Liver (tissue), 8 donors: ENCODE measurements at regions not wholly inside any gene's neighbourhood (a gene's known extent, or its start where the extent isn't known, plus 50 kb on each side); places are given as distances from the start of the nearest gene placed in this dataset.

Source experiments
- DNase-seq: peaks from one replicate; pipeline ENCODE4 v3.0.0-alpha.2; 2017; ENCODE audit warnings: low spot score
- H3K27ac ChIP-seq, 2 donors: one replicate each; pipeline ENCODE4 v1.7.0; 2013; ENCODE audit warnings: inconsistent platforms in 2 of 2, low read length in 2 of 2, control low read depth in 1 of 2, low read depth in 1 of 2, mild to moderate bottlenecking in 1 of 2
- H3K27me3 ChIP-seq, 4 donors: one replicate each; pipeline versions ENCODE4 v1.6.1 to v1.7.0; 2013; ENCODE audit warnings: low read length in 3 of 4, inconsistent platforms in 1 of 4, mild to moderate bottlenecking in 1 of 4, moderate library complexity in 1 of 4; ENCODE audit not compliant: control insufficient read depth in 4 of 4, insufficient read depth in 4 of 4
- H3K36me3 ChIP-seq, 4 donors: one replicate each; pipeline versions ENCODE4 v1.6.1 to v1.7.0; 2013; ENCODE audit warnings: low read length in 3 of 4, mild to moderate bottlenecking in 3 of 4, low read depth in 1 of 4, moderate library complexity in 1 of 4; ENCODE audit not compliant: control insufficient read depth in 4 of 4, insufficient read depth in 3 of 4
- H3K4me1 ChIP-seq, 4 donors: one replicate each; pipeline versions ENCODE4 v1.6.1 to v1.7.0; 2013; ENCODE audit warnings: low read length in 3 of 4, mild to moderate bottlenecking in 3 of 4, moderate library complexity in 1 of 4; ENCODE audit not compliant: control insufficient read depth in 4 of 4, insufficient read depth in 4 of 4
- H3K4me3 ChIP-seq, 3 donors: one replicate each; pipeline versions ENCODE4 v1.6.1 to v1.7.0; 2013; ENCODE audit warnings: low read length in 3 of 3, control low read depth in 1 of 3, low read depth in 1 of 3, mild to moderate bottlenecking in 1 of 3
- H3K9ac ChIP-seq, 2 donors: one replicate each; pipeline ENCODE4 v1.7.0; 2013; ENCODE audit warnings: low read length in 2 of 2, mild to moderate bottlenecking in 2 of 2, moderate library complexity in 2 of 2, control low read depth in 1 of 2, low read depth in 1 of 2
- H3K9me3 ChIP-seq, 4 donors: one replicate each; pipeline versions ENCODE4 v1.6.1 to v1.7.0; 2013; ENCODE audit warnings: low read length in 3 of 4; ENCODE audit not compliant: control insufficient read depth in 4 of 4
- ATF3 ChIP-seq: IDR thresholded peaks from 2 replicates; pipeline ENCODE4 v1.6.1; 2016; ENCODE audit warnings: antibody characterized with exemption
- CTCF ChIP-seq: fragments of 150-350 bp; IDR thresholded peaks from 2 replicates; pipeline ENCODE4 v1.5.1; 2017; ENCODE audit warnings: improper control_type of control experiment, low read depth, low read length; ENCODE audit not compliant: missing input control
- FOXA2 ChIP-seq: IDR thresholded peaks from 2 replicates; pipeline ENCODE4 v1.6.1; 2016; ENCODE audit warnings: antibody characterized with exemption
- GABPA ChIP-seq, 2 donors: IDR thresholded peaks in 1 of 2; conservative IDR thresholded peaks in 1 of 2; 2 replicates each; pipeline ENCODE4 v1.6.1; 2016; ENCODE audit warnings: antibody characterized with exemption in 2 of 2, mild to moderate bottlenecking in 1 of 2, moderate library complexity in 1 of 2
- HNF4A ChIP-seq, 2 donors: conservative IDR thresholded peaks; 2 replicates each; pipeline ENCODE4 v1.6.1; 2016; ENCODE audit warnings: antibody characterized with exemption in 2 of 2, mild to moderate bottlenecking in 2 of 2
- JUND ChIP-seq, 2 donors: IDR thresholded peaks; 2 replicates each; pipeline ENCODE4 v1.6.1; 2016; ENCODE audit warnings: antibody characterized with exemption in 2 of 2
- MAX ChIP-seq: IDR thresholded peaks from 2 replicates; pipeline ENCODE4 v1.6.1; 2016; ENCODE audit warnings: antibody characterized with exemption
- NR2F2 ChIP-seq: IDR thresholded peaks from 2 replicates; pipeline ENCODE4 v1.6.1; 2016; ENCODE audit warnings: antibody characterized with exemption
- REST ChIP-seq: IDR thresholded peaks from 2 replicates; pipeline ENCODE4 v1.6.1; 2016; ENCODE audit warnings: antibody characterized with exemption, mild to moderate bottlenecking
- SP1 ChIP-seq: IDR thresholded peaks from 2 replicates; pipeline ENCODE4 v1.6.1; 2018; ENCODE audit warnings: antibody characterized with exemption, mild to moderate bottlenecking
- YY1 ChIP-seq: IDR thresholded peaks from 2 replicates; pipeline ENCODE4 v1.6.1; 2016; ENCODE audit warnings: antibody characterized with exemption, mild to moderate bottlenecking
- WGBS: extraction: QIAGEN DNeasy Blood & Tissue Kit; methylation state at CpG from one replicate; pipeline ENCODE4 v1.1.7; 2013; 5-methylcytosine and 5-hydroxymethylcytosine counted together
- donor health status: healthy.
- donor health status: healthy.
- donor health status: healthy.
- donor health status: healthy.
- donor health status: healthy.

- H3K9ac ChIP-seq = no peak overlapping the region
- H3K36me3 ChIP-seq = no peaks in the 10 kb centered on the region
- DNase-seq = no peak
- H3K4me1 ChIP-seq = peaks cover 0 to 8% (median 2%) of the 10 kb centered on the region in 4 donors
- no peaks in the 10 kb centered on the region for H3K9me3 ChIP-seq
- no peak for TF ChIP-seq ATF3
- no peak for TF ChIP-seq HNF4A (conservative IDR thresholded peaks at IDR 0.05)
- no peak for TF ChIP-seq MAX
- TF ChIP-seq REST = no peak
- TF ChIP-seq FOXA2 = peak; percentile 34
- TF ChIP-seq CTCF = no peak
- TF ChIP-seq YY1 = peak; percentile 22
- H3K4me3 ChIP-seq = no peak overlapping the region
- no peaks in the 10 kb centered on the region for H3K27me3 ChIP-seq
- H3K27ac ChIP-seq = no peak overlapping the region
- 72% methylated on average over 9 of the region's 9 CpGs for WGBS
Observed at GRCh38 chr13:99855526-99856420, 115.8 kb downstream of the ZIC5 start.

- WGBS = 95% methylated on average over 13 of the region's 13 CpGs
- H3K4me3 ChIP-seq = no peak overlapping the region
- H3K36me3 ChIP-seq = no peaks in the 10 kb centered on the region
- no peak overlapping the region for H3K9ac ChIP-seq
- no peaks in the 10 kb centered on the region for H3K9me3 ChIP-seq
- H3K27me3 ChIP-seq = no peaks in the 10 kb centered on the region
- peaks cover 0 to 8% (median 2%) of the 10 kb centered on the region in 4 donors for H3K4me1 ChIP-seq
- no peak overlapping the region for H3K27ac ChIP-seq
- TF ChIP-seq JUND (IDR thresholded peaks at IDR 0.05) (no peak), YY1 (no peak), GABPA (IDR thresholded peaks at IDR 0.05 in 1 of 2, conservative IDR thresholded peaks at IDR 0.05 in 1 of 2) (no peak), NR2F2 (no peak), REST (no peak), SP1 (no peak)
- no peak for DNase-seq
Observed at GRCh38 chr13:99854366-99854765, 117.2 kb downstream of the ZIC5 start.
